ENCODE measurements at regions not wholly inside any gene's neighbourhood (a gene's known extent, or its start where the extent isn't known, plus 50 kb on each side); places are given as distances from the start of the nearest gene placed in this dataset.

GRCh38 chr5:14930486-14930885 lies 58.9 kb upstream of the ANKH start:
- FAIRE-seq = no peak

More at GRCh38 chr5:14930486-14930885, 58.9 kb upstream of the ANKH start:
- DNase-seq (ENCODE audit: low read depth in 1 of 2, low spot score in 2 of 2) = no peak
- Histone ChIP-seq H3K4me3 (ENCODE audit: extremely low read depth in 1 of 4, insufficient read depth in 2 of 4, low read depth in 3 of 4, low read length in 4 of 4) (no peak overlapping the region), H3K27ac (ENCODE audit: low read depth, low read length) (no peak overlapping the region), H3K14ac (ENCODE audit: insufficient read length) (no peak overlapping the region), H4K8ac (ENCODE audit: extremely low read depth, insufficient read depth, low read length) (no peak overlapping the region), H2AK5ac (ENCODE audit: low read depth, low read length) (no peak overlapping the region), H3K9me3 (ENCODE audit: insufficient read depth in 2 of 2, low read depth in 1 of 2, low read length in 1 of 2) (no peaks in the 10 kb centered on the region), H4K20me1 (replicated peaks in 1 of 2; ENCODE audit: control insufficient read depth in 1 of 2, insufficient read depth in 2 of 2, low read length in 2 of 2) (no peaks in the 10 kb centered on the region), H3K18ac (ENCODE audit: extremely low read depth, low read length) (no peak overlapping the region), H2BK120ac (replicated peaks; ENCODE audit: low read depth, low read length) (no peak overlapping the region), H2BK12ac (ENCODE audit: low read depth, low read length) (no peak overlapping the region), H3K9ac (replicated peaks in 1 of 4; ENCODE audit: extremely low read depth in 1 of 4, low read depth in 3 of 4, low read length in 3 of 4) (no peak overlapping the region), H3K4ac (replicated peaks; ENCODE audit: insufficient read length, low read depth, low read length) (no peak overlapping the region), H3K36me3 (ENCODE audit: control insufficient read depth in 2 of 4, insufficient read depth in 4 of 4, low read length in 3 of 4) (no peaks in the 10 kb centered on the region), H4K91ac (replicated peaks; ENCODE audit: insufficient read length, low read length) (no peak overlapping the region), H2AFZ (ENCODE audit: low read length) (no peak overlapping the region), H2BK5ac (ENCODE audit: low read depth, low read length) (no peak overlapping the region), H3K79me1 (ENCODE audit: low read depth, low read length) (no peaks in the 10 kb centered on the region), H3K56ac (replicated peaks; ENCODE audit: insufficient read length, low read depth, low read length) (no peak overlapping the region), H3K27me3 (replicated peaks in 1 of 4; ENCODE audit: control insufficient read depth in 3 of 4, extremely low read depth in 1 of 4, insufficient read depth in 3 of 4, low read length in 3 of 4) (no peaks in the 10 kb centered on the region), H3K23ac (ENCODE audit: insufficient read length) (no peak overlapping the region), H3K79me2 (ENCODE audit: control insufficient read depth in 1 of 2, insufficient read depth in 2 of 2, low read length in 2 of 2) (no peaks in the 10 kb centered on the region), H3K23me2 (ENCODE audit: low read depth, low read length) (no peaks in the 10 kb centered on the region), H3K4me1 (replicated peaks in 1 of 4; ENCODE audit: control insufficient read depth in 3 of 4, insufficient read depth in 4 of 4, low read length in 3 of 4) (no peaks in the 10 kb centered on the region), H4K5ac (ENCODE audit: insufficient read length, low read depth, low read length) (no peak overlapping the region), H2BK15ac (ENCODE audit: low read length) (no peak overlapping the region), H3K4me2 (ENCODE audit: insufficient read depth in 1 of 2, low read depth in 2 of 2, low read length in 2 of 2) (no peak overlapping the region), H2BK20ac (ENCODE audit: low read length) (no peak overlapping the region)
- WGBS, 2 experiments (ENCODE audit: extremely low coverage in 1 of 2, insufficient coverage in 1 of 2, insufficient read length in 1 of 2, insufficient replicate concordance in 2 of 2, low coverage in 1 of 2, low lambda C conversion rate in 2 of 2, missing lambda C conversion rate in 1 of 2) = 91% methylated on average over 3 of the region's 3 CpGs; no CpG with 5 or more reads in 1 of the 2 experiments
- POLR2A ChIA-PET (ENCODE audit: partially characterized antibody) = no interaction called here
- no peak for TF ChIP-seq SAP30 (IDR thresholded peaks at IDR 0.05; ENCODE audit: insufficient read depth, insufficient replicate concordance, low read length)
- CTCF ChIA-PET (ENCODE audit: partially characterized antibody) = interaction anchor here (0.9 kb wide), 1 partner anchor 27 kb away, joined by 3 read pairs; no protein-coding TSS in a partner anchor

Data from H1 (cell line).